ENCODE measurements at regions not wholly inside any gene's neighbourhood (a gene's known extent, or its start where the extent isn't known, plus 50 kb on each side); places are given as distances from the start of the nearest gene placed in this dataset.

DNA sequence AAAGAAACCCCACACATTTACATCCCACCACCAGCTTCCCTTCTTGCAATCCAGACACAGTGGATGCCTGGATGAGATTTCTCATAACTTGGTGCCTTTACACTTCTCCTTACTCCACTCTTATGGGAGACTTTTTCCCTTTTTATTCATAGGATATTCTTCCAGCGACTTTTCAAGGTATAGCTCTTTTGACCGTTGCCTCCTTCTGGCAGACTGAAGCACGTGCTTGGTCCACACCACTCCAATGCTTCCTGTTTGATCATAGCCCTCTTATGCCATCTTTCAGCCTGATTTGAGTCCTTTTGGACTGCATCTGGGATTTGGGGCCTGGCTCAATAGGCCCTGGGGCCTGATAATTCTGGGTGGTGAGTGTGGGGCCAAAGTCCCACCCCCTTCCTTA, 87.7 kb downstream of the ERCC5 start:
- Histone ChIP-seq H3K27ac (no peak overlapping the region), H3K9me3 (no peaks in the 10 kb centered on the region), H3K4me3 (no peak overlapping the region), H3K4me2 (no peak overlapping the region), H3K4me1 (no peaks in the 10 kb centered on the region)
- DNase-seq (ENCODE audit: low read depth in 1 of 2, low spot score in 1 of 2): no peak
- ATAC-seq: no peak
- CTCF ChIA-PET: interaction anchor here (0.8 kb wide), 1 partner anchor 17 kb away, joined by 3 read pairs; no protein-coding TSS in a partner anchor
- WGBS (ENCODE audit: missing lambda C conversion rate): 0% methylated on average over 3 of the region's 3 CpGs
- TF ChIP-seq, protein P1, sequence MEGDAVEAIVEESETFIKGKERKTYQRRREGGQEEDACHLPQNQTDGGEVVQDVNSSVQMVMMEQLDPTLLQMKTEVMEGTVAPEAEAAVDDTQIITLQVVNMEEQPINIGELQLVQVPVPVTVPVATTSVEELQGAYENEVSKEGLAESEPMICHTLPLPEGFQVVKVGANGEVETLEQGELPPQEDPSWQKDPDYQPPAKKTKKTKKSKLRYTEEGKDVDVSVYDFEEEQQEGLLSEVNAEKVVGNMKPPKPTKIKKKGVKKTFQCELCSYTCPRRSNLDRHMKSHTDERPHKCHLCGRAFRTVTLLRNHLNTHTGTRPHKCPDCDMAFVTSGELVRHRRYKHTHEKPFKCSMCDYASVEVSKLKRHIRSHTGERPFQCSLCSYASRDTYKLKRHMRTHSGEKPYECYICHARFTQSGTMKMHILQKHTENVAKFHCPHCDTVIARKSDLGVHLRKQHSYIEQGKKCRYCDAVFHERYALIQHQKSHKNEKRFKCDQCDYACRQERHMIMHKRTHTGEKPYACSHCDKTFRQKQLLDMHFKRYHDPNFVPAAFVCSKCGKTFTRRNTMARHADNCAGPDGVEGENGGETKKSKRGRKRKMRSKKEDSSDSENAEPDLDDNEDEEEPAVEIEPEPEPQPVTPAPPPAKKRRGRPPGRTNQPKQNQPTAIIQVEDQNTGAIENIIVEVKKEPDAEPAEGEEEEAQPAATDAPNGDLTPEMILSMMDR (IDR thresholded peaks at IDR 0.05): no peak
- TF ChIP-seq, protein P2, sequence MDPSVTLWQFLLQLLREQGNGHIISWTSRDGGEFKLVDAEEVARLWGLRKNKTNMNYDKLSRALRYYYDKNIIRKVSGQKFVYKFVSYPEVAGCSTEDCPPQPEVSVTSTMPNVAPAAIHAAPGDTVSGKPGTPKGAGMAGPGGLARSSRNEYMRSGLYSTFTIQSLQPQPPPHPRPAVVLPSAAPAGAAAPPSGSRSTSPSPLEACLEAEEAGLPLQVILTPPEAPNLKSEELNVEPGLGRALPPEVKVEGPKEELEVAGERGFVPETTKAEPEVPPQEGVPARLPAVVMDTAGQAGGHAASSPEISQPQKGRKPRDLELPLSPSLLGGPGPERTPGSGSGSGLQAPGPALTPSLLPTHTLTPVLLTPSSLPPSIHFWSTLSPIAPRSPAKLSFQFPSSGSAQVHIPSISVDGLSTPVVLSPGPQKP (IDR thresholded peaks at IDR 0.05; ENCODE audit: low read depth, low read length): no peak
- TF ChIP-seq HOXB5 (CRISPR knock-in tag; IDR thresholded peaks at IDR 0.05) (no peak), TFCP2L1 (CRISPR knock-in tag; IDR thresholded peaks at IDR 0.05) (no peak), CBX2 (IDR thresholded peaks at IDR 0.05; ENCODE audit: borderline replicate concordance, low read depth) (no peak), ESRRA (IDR thresholded peaks at IDR 0.05; ENCODE audit: borderline replicate concordance, low read length) (no peak), HOXA7 (CRISPR knock-in tag; IDR thresholded peaks at IDR 0.05) (no peak), BHLHE40 (IDR thresholded peaks at IDR 0.05; ENCODE audit: low read depth, low read length) (no peak), MAZ (IDR thresholded peaks at IDR 0.05; ENCODE audit: borderline replicate concordance, low read depth, low read length) (no peak), JUN (IDR thresholded peaks at IDR 0.05) (no peak), EHMT2 (IDR thresholded peaks at IDR 0.05; ENCODE audit: low read depth) (no peak), CBX8 (IDR thresholded peaks at IDR 0.05) (no peak), RFX5 (IDR thresholded peaks at IDR 0.05) (no peak)
- no peak for FAIRE-seq
- POLR2A ChIA-PET: no interaction called here

DNA sequence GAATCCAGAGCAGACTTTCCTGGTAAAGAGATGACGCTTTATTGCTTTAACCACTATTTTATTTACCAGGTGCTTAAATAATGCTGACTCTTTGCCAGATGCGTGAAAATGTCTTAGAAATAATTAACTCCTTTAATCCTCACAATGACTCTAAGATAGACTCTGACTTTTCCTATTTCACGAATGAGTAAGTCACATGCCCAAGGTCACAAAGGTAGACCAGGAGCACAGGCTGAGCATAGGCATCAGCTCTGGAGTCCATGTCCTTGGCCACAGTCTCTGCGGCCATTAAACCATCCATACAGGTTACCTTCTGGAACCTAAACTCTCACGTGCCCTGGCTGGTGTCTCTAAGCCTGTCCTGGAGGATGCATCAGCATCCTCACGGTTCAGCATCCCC, 87.3 kb downstream of the ERCC5 start:
- WGBS (ENCODE audit: missing lambda C conversion rate): 10% methylated on average over 6 of the region's 6 CpGs
- FAIRE-seq (no peak), ATAC-seq (no peak), DNase-seq (ENCODE audit: low read depth in 1 of 2, low spot score in 1 of 2) (no peak)
- TF ChIP-seq, protein P3, sequence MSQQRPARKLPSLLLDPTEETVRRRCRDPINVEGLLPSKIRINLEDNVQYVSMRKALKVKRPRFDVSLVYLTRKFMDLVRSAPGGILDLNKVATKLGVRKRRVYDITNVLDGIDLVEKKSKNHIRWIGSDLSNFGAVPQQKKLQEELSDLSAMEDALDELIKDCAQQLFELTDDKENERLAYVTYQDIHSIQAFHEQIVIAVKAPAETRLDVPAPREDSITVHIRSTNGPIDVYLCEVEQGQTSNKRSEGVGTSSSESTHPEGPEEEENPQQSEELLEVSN (IDR thresholded peaks at IDR 0.05; ENCODE audit: borderline replicate concordance, low read depth): no peak
- TF ChIP-seq TP53 (CRISPR knock-in tag; IDR thresholded peaks at IDR 0.05) (no peak), HEYL (CRISPR knock-in tag; IDR thresholded peaks at IDR 0.05) (no peak), ATOH8 (CRISPR knock-in tag; IDR thresholded peaks at IDR 0.05; ENCODE audit: low read depth) (no peak), ZC3H11A (IDR thresholded peaks at IDR 0.05) (no peak), REST (IDR thresholded peaks at IDR 0.05) (no peak)
- no peak overlapping the region for H3K4me2 ChIP-seq
- H3K4me3 ChIP-seq: no peak overlapping the region
- no peak overlapping the region for H3K27ac ChIP-seq
- H3K9me3 ChIP-seq: no peaks in the 10 kb centered on the region
- POLR2A ChIA-PET: no interaction called here
- CTCF ChIA-PET: interaction anchor here (0.8 kb wide), 1 partner anchor 17 kb away, joined by 3 read pairs; no protein-coding TSS in a partner anchor
- no peaks in the 10 kb centered on the region for H3K4me1 ChIP-seq
